Lung (tissue), 11 donors: ENCODE measurements at regions not wholly inside any gene's neighbourhood (a gene's known extent, or its start where the extent isn't known, plus 50 kb on each side); places are given as distances from the start of the nearest gene placed in this dataset.

Experiments used
- ATAC-seq: fragments of 200-7000 bp; cut with Tn5 transposase; one replicate; pipeline ENCODE4 v1.9.1; 2020; ENCODE audit warnings: moderate number of reproducible peaks; ENCODE audit not compliant: insufficient read depth, low FRiP score
- DNase-seq, 3 donors: peaks; one replicate each; pipeline ENCODE4 v3.0.0-alpha.2; 2013 to 2017
- H3K27ac ChIP-seq, 2 donors: one replicate each; pipeline ENCODE4 v1.5.1; 2013; ENCODE audit warnings: mild to moderate bottlenecking in 2 of 2, moderate library complexity in 2 of 2, control low read depth in 1 of 2, inconsistent platforms in 1 of 2, low read depth in 1 of 2, low read length in 1 of 2
- H3K27me3 ChIP-seq, 3 donors: one replicate each; pipeline ENCODE4 v1.5.1; 2013; ENCODE audit warnings: low read length in 2 of 3; ENCODE audit not compliant: control insufficient read depth in 3 of 3, insufficient read depth in 3 of 3
- H3K36me3 ChIP-seq, 4 donors: one replicate each; pipeline ENCODE4 v1.5.1; 2013; ENCODE audit warnings: low read length in 4 of 4, mild to moderate bottlenecking in 1 of 4, moderate library complexity in 1 of 4; ENCODE audit not compliant: control insufficient read depth in 4 of 4, insufficient read depth in 4 of 4
- H3K4me1 ChIP-seq, 5 donors: one replicate each; pipeline ENCODE4 v1.5.1; 2013; ENCODE audit warnings: low read length in 5 of 5, mild to moderate bottlenecking in 2 of 5, moderate library complexity in 1 of 5; ENCODE audit not compliant: control insufficient read depth in 5 of 5, insufficient read depth in 5 of 5
- H3K4me3 ChIP-seq: one replicate; pipeline ENCODE4 v1.5.1; 2013; ENCODE audit warnings: mild to moderate bottlenecking, control low read depth, moderate library complexity
- H3K9ac ChIP-seq, 2 donors: one replicate each; pipeline ENCODE4 v1.5.1; 2013; ENCODE audit warnings: low read length in 2 of 2, control low read depth in 1 of 2; ENCODE audit not compliant: insufficient read depth in 1 of 2
- H3K9me3 ChIP-seq, 4 donors: one replicate each; pipeline ENCODE4 v1.5.1; 2013; ENCODE audit warnings: low read length in 3 of 4, mild to moderate bottlenecking in 1 of 4, moderate library complexity in 1 of 4; ENCODE audit not compliant: control insufficient read depth in 4 of 4, insufficient read depth in 3 of 4
- CTCF ChIP-seq: IDR thresholded peaks from 2 replicates; pipeline ENCODE4 v1.5.1; 2012; ENCODE audit warnings: mild to moderate bottlenecking; ENCODE audit errors: control extremely low read depth, extremely low read depth
- WGBS, 2 donors: extraction: QIAGEN DNeasy Blood & Tissue Kit; methylation state at CpG; one replicate each; pipeline ENCODE4 v1.1.7; 2013; 5-methylcytosine and 5-hydroxymethylcytosine counted together
- donor health status: control.
- donor health status: control.
- donor health status: Bipolar disorder and iron deficiency.
- donor health status: healthy.
- donor health status: DM: yes; HTN: yes; CAD: no.

GRCh38 chr5:72760259-72760658 is 56.2 kb upstream of the TNPO1 start:
- H3K4me1 ChIP-seq, result no peaks in the 10 kb centered on the region
- WGBS, 2 donors, result 44 to 96% methylated on average over 1 of the region's 1 CpG
- no peak for DNase-seq
- peaks cover 0 to 5% (median 0%) of the 10 kb centered on the region in 3 donors for H3K27me3 ChIP-seq
- H3K9me3 ChIP-seq, result no peaks in the 10 kb centered on the region
- no peak for TF ChIP-seq CTCF
- no peaks in the 10 kb centered on the region for H3K36me3 ChIP-seq
- H3K27ac ChIP-seq, result no peak overlapping the region
- no peak overlapping the region for H3K4me3 ChIP-seq
- ATAC-seq, result no peak
- H3K9ac ChIP-seq, result no peak overlapping the region

- H3K27ac ChIP-seq, result no peak overlapping the region
- ATAC-seq (no peak), DNase-seq (no peak)
- no peaks in the 10 kb centered on the region for H3K27me3 ChIP-seq
- H3K9me3 ChIP-seq, result no peaks in the 10 kb centered on the region
- H3K4me3 ChIP-seq, result no peak overlapping the region
- TF ChIP-seq CTCF, result no peak
- H3K9ac ChIP-seq, result no peak overlapping the region
- no peaks in the 10 kb centered on the region for H3K36me3 ChIP-seq
- WGBS, 2 donors, result 95 to 100% methylated on average over 1 of the region's 1 CpG
- no peaks in the 10 kb centered on the region for H3K4me1 ChIP-seq
These were observed 63.6 kb upstream of the TNPO1 start for GRCh38 chr5:72752909-72753308.

GRCh38 chr5:72749362-72749997 is 67.0 kb upstream of the TNPO1 start:
- no peak overlapping the region for H3K4me3 ChIP-seq
- no peaks in the 10 kb centered on the region for H3K9me3 ChIP-seq
- WGBS, 2 donors, result 85 to 94% methylated on average over 12 of the region's 12 CpGs
- no peaks in the 10 kb centered on the region for H3K4me1 ChIP-seq
- DNase-seq (no peak), ATAC-seq (no peak)
- no peak overlapping the region for H3K27ac ChIP-seq
- TF ChIP-seq CTCF, result no peak
- no peaks in the 10 kb centered on the region for H3K36me3 ChIP-seq
- H3K9ac ChIP-seq, result no peak overlapping the region
- no peaks in the 10 kb centered on the region for H3K27me3 ChIP-seq

- ATAC-seq (no peak), DNase-seq (no peak)
- Histone ChIP-seq H3K4me1 (no peaks in the 10 kb centered on the region), H3K9me3 (no peaks in the 10 kb centered on the region), H3K27me3 (no peaks in the 10 kb centered on the region), H3K9ac (no peak overlapping the region), H3K4me3 (no peak overlapping the region), H3K36me3 (no peaks in the 10 kb centered on the region), H3K27ac (no peak overlapping the region)
- no peak for TF ChIP-seq CTCF
- 91 to 97% methylated on average over 1 of the region's 1 CpG for WGBS, 2 donors
These were observed 68.6 kb upstream of the TNPO1 start for GRCh38 chr5:72747826-72748225.
